Kidney (tissue), 13 donors: ENCODE measurements at regions not wholly inside any gene's neighbourhood (a gene's known extent, or its start where the extent isn't known, plus 50 kb on each side); places are given as distances from the start of the nearest gene placed in this dataset.
"Not testable (repeated sequence)": the region's sequence is repeated elsewhere in the genome, so short reads cannot be mapped to it uniquely, and the experiment has no call there.

ENCODE experiments used
- DNase-seq, 5 donors: peaks; one replicate each; pipeline ENCODE4 v3.0.0-alpha.2; 2013 to 2020
- FAIRE-seq: peaks from 2 replicates; lab custom pipeline; 2012; peaks lifted over from hg19 to GRCh38; lab: Jason Lieb, UNC
- H3K27ac ChIP-seq, 2 donors: one replicate each; pipeline ENCODE4 v1.7.0; 2013; ENCODE audit warnings: low read depth in 2 of 2, low read length in 2 of 2, inconsistent platforms in 1 of 2
- H3K27me3 ChIP-seq: one replicate; pipeline ENCODE4 v1.7.1; 2013; ENCODE audit warnings: low read length, inconsistent platforms; ENCODE audit not compliant: control insufficient read depth, insufficient read depth
- H3K36me3 ChIP-seq, 3 donors: one replicate each; pipeline versions ENCODE4 v1.7.0 to v1.7.1; 2013; ENCODE audit warnings: low read length in 3 of 3, control low read depth in 1 of 3, inconsistent platforms in 1 of 3; ENCODE audit not compliant: insufficient read depth in 3 of 3, control insufficient read depth in 2 of 3
- H3K4me1 ChIP-seq, 3 donors: one replicate each; pipeline versions ENCODE4 v1.7.0 to v1.7.1; 2013; ENCODE audit warnings: low read length in 3 of 3, inconsistent platforms in 1 of 3, low read depth in 1 of 3; ENCODE audit not compliant: control insufficient read depth in 2 of 3, insufficient read depth in 2 of 3
- H3K4me3 ChIP-seq, 3 donors: one replicate each; pipeline versions ENCODE4 v1.7.0 to v1.8.1; 2013; ENCODE audit warnings: low read length in 3 of 3, control low read depth in 1 of 3, inconsistent platforms in 1 of 3
- H3K9ac ChIP-seq, 3 donors: one replicate each; pipeline versions ENCODE4 v1.7.0 to v1.7.1; 2013; ENCODE audit warnings: low read length in 3 of 3, control low read depth in 1 of 3, inconsistent platforms in 1 of 3
- H3K9me3 ChIP-seq, 3 donors: one replicate each; pipeline versions ENCODE4 v1.7.0 to v1.7.1; 2013; ENCODE audit warnings: low read length in 3 of 3, control low read depth in 1 of 3, inconsistent platforms in 1 of 3; ENCODE audit not compliant: control insufficient read depth in 2 of 3, insufficient read depth in 1 of 3
- CTCF ChIP-seq: IDR thresholded peaks from 3 replicates; pipeline ENCODE4 v1.5.1; 2012; ENCODE audit warnings: mild to moderate bottlenecking, moderate library complexity, borderline replicate concordance; ENCODE audit not compliant: insufficient read depth; ENCODE audit errors: extremely low read depth
- intact Hi-C: fragments of 100-400 bp; cut with DNase I; formaldehyde crosslinking; loops from one replicate; pipeline ENCODE4 v1.11.1; 2022
- donor health status: control.
- donor health status: control.
- donor health status: control.
- donor health status: control.
- donor health status: control.
- donor health status: DM: yes; HTN: yes; CAD: no.
- donor health status: Normal renal cell carcinoma (clear cell type).

- Histone ChIP-seq H3K27me3 (no peaks in the 10 kb centered on the region), H3K4me1 (no peaks in the 10 kb centered on the region), H3K9me3 (no peaks in the 10 kb centered on the region), H3K9ac (no peak overlapping the region), H3K36me3 (no peaks in the 10 kb centered on the region), H3K27ac (no peak overlapping the region), H3K4me3 (no peak overlapping the region)
- DNase-seq (peak in 4 of 5 donors; percentile 29 to 67 (median 38)), FAIRE-seq (no peak)
- intact Hi-C loops, result no loop called here
- TF ChIP-seq CTCF, result no peak
Observed at GRCh38 chr17:34740565-34741520, 161.5 kb downstream of the TMEM132E start.

GRCh38 chr17:34739386-34739785, 160.0 kb downstream of the TMEM132E start:
- no peaks in the 10 kb centered on the region for H3K4me1 ChIP-seq
- no peak overlapping the region for H3K27ac ChIP-seq
- FAIRE-seq, result no peak

GRCh38 chr17:34737673-34738072, 158.3 kb downstream of the TMEM132E start:
- H3K4me1 ChIP-seq, H3K9me3 ChIP-seq, H3K27me3 ChIP-seq, H3K4me3 ChIP-seq, H3K36me3 ChIP-seq, intact Hi-C loops, H3K27ac ChIP-seq, H3K9ac ChIP-seq, FAIRE-seq: not testable (repeated sequence)
- DNase-seq, result peak in 1 of 5 donors; percentile 7

More at GRCh38 chr17:34739386-34739785, 160.0 kb downstream of the TMEM132E start:
- H3K9ac ChIP-seq, result no peak overlapping the region
- no peak for TF ChIP-seq CTCF
- H3K9me3 ChIP-seq, result no peaks in the 10 kb centered on the region
- no peaks in the 10 kb centered on the region for H3K27me3 ChIP-seq
- H3K4me3 ChIP-seq, result no peak overlapping the region
- no peaks in the 10 kb centered on the region for H3K36me3 ChIP-seq
- intact Hi-C loops, result no loop called here
- peak in 1 of 5 donors; percentile 13 for DNase-seq

GRCh38 chr17:34736611-34737010, 157.2 kb downstream of the TMEM132E start:
- no peaks in the 10 kb centered on the region for H3K4me1 ChIP-seq
- TF ChIP-seq CTCF, result no peak
- H3K9me3 ChIP-seq, result no peaks in the 10 kb centered on the region
- intact Hi-C loops, result no loop called here
- H3K36me3 ChIP-seq, result no peaks in the 10 kb centered on the region
- H3K27me3 ChIP-seq, result no peaks in the 10 kb centered on the region
- FAIRE-seq (no peak), DNase-seq (peak in 1 of 5 donors; percentile 2)
- H3K4me3 ChIP-seq, result no peak overlapping the region
- H3K9ac ChIP-seq, result no peak overlapping the region
- no peak overlapping the region for H3K27ac ChIP-seq
